ENCODE measurements at regions not wholly inside any gene's neighbourhood (a gene's known extent, or its start where the extent isn't known, plus 50 kb on each side); places are given as distances from the start of the nearest gene placed in this dataset.

DNA sequence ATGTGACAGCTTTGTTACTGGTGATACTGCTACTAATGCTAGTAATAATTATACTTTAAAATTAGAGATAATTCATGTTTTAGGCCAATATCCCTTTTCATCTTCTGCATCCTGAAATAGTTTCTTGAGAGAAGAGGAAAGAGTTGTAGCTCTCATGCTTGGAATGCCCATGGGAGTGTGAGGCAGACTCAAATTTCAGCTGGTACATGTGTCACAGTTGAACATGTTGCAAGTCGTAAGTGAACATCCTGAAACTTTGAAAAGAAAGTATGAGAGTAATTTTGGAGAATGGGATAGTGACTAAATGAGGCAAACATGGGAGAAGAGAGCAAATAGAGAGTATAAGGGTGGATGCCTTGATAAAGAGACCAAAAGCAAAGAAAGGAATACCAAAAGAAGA is 168.0 kb downstream of the TMTC3 start:
- intact Hi-C loops (cut with micrococcal nuclease), result no loop called here

- intact Hi-C loops (cut with micrococcal nuclease), result no loop called here
These were observed 168.6 kb downstream of the TMTC3 start for GRCh38 chr12:88310666-88311065.

- intact Hi-C loops (cut with micrococcal nuclease), result no loop called here
These were observed 171.4 kb downstream of the TMTC3 start for GRCh38 chr12:88313554-88313953.

- intact Hi-C loops (cut with micrococcal nuclease), result no loop called here
These were observed 172.6 kb downstream of the TMTC3 start for GRCh38 chr12:88314706-88315105.

DNA sequence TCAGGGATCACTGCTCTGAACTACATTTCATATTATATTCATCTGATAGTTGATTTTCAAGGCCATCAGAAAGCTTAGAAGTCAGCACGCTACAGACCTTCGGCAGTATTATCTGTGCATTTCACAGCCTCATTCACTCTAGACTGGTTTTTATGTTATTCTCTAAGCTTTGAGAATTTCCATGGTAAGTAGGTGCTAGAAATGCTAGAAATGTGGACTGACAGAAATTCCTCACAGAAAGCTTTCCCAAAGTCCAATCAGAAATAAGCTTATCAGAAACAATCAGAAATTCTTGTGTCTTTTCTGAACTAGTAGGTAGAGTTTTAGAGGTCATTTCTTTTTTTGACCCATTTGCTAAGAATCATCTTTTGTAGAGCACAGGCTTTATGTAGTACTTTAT is 176.6 kb downstream of the TMTC3 start:
- intact Hi-C loops (cut with micrococcal nuclease), result no loop called here

DNA sequence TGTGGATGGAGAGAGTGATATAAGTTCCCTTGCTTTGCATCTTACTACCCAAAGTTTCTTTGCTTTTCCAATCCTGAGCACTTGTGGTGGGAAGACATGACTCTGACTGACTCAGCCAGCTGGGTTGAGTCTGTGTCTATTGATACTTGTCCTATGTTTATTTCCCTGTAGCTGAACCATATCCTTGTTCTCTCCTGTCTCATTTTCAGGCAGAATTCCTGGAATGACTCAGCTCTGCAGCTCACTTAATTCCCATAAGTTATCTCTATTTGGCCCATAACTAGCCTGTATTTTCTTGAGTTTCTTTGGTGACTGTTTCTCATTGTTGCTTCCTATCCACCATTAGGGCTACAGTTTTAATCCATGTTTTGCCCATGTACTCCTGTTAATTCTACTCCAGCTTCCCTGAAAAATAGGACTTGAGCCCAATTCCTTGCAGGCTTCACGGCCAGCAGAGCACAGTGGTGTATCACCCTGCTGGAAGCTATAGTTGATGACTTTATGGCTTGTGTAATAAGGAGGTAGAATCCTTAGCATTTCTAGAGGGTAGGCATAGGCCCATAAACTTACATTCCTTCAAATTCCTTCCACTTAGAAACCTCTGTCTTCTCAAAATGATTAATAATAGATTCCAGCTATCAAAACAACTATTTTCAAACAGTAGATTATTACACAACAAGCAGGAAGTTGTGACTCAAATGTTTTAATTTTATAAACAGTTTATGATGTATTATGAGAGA is 183.1 kb downstream of the TMTC3 start:
- intact Hi-C loops (cut with micrococcal nuclease), result no loop called here

- intact Hi-C loops (cut with micrococcal nuclease), result no loop called here
These were observed 183.7 kb downstream of the TMTC3 start for GRCh38 chr12:88325816-88326189.

GRCh38 chr12:88327276-88327675 is 185.2 kb downstream of the TMTC3 start:
- intact Hi-C loops (cut with micrococcal nuclease), result no loop called here

DNA sequence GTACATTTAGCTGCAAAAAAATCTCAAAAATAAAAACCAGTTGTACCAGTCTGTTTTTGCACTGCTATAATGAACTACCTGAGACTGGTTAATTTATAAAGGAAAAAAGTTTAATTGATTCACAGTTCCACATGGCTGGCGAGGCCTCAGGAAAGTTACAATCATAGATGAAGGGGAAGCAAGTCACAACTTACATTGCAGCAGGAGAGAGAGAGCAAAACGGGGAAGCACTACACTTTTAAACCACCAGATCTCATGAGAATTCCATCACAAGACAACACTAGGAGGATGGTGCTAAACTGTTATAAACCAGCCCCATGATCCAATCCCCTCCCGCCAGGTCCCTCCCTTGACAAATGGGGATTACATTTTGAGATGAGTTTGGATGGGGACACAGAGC is 186.0 kb downstream of the TMTC3 start:
- intact Hi-C loops (cut with micrococcal nuclease), result no loop called here

- intact Hi-C loops (cut with micrococcal nuclease), result no loop called here
These were observed 187.7 kb downstream of the TMTC3 start for GRCh38 chr12:88329833-88330232.

DNA sequence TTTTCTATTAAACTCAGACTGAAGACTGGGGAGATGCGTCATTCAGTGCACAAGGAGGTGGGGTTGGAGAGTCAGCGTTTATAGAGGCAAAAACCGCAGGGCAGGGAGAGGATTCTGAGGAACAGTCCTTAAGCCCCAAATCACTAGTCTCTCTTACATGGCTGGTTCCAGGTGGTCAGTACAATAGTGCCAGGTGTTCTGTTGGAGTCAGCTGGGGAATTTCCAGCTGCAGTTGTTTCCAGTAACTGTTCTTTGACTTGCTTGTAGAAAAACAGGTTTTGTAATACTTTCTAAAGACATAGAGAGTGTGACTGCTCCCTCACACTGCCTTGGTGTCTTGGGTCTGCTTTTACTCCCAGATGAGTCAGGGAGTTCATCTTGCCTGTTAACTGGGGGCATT is 192.2 kb downstream of the TMTC3 start:
- intact Hi-C loops (cut with micrococcal nuclease), result no loop called here

DNA sequence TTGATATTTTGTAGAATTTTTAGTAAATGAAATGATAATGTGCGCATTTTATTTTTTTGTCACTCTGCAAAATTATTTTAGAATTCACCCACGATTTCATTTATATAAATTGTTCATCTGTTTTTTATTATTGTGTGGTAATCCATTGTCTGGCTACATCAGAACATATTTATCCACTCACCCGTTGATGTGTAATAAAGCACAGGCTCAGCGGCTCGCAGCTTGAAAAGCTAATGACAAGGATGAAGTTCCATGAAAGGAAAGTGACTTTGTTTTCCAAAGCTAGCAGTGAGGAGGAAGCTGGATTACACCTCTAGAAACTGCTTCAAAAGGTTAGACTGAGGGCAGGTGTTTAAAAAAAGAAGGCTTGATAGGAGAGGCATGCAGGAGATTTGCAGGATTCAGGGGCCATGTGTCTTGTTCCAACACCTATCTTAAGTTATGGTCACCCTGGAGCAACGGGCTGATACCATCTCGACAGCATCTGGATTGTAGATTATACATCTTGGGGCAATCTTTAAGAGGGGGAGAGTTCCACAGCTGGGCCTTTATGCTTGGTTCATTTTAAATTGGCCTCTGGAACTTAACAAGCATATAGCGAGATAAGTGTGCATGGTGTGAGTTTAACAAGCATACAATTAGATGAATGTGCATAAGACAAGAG is 194.1 kb downstream of the TMTC3 start:
- intact Hi-C loops (cut with micrococcal nuclease), result no loop called here

DNA sequence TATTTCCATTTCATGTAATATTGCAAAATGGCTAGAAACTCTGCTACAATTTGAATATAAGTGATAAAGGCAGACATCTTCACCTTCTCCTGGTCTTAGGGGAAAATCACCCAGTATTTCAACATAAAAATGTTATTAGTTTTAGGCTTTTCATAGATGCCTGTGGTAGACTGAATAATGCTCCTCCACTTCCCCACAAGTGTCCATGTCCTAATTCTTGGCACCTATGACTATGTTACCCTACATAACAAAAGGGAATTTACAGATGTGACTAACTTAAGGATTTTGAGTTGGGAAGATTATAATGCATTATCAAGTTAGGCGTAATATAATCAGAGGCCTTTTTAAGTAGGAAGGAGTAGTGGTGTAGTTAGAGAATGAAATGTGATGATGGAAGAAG is 196.4 kb downstream of the TMTC3 start:
- intact Hi-C loops (cut with micrococcal nuclease), result no loop called here

- intact Hi-C loops (cut with micrococcal nuclease), result no loop called here
These were observed 197.3 kb downstream of the TMTC3 start for GRCh38 chr12:88339254-88339949.

- intact Hi-C loops (cut with micrococcal nuclease), result no loop called here
These were observed 197.9 kb downstream of the TMTC3 start for GRCh38 chr12:88339966-88340365.

GRCh38 chr12:88342251-88342806 is 200.2 kb downstream of the TMTC3 start:
- intact Hi-C loops (cut with micrococcal nuclease), result no loop called here

DNA sequence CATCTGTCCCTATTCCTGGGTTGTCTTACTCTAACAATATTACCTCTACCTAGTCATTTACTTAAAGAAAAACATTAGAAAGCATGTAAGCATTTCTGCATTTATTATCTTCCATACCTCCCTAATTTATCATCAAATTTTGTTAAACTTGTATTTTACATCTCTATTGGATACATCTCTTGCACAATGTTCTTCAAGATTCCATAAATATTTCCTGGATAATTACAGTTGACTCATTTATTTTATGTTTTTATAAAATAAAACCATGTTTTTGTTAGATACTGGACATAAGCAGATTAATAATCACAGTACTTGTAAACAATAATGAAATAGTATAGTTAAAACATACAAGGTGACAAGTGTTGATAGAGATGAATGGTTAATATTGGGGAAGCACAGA is 209.0 kb downstream of the TMTC3 start:
- intact Hi-C loops (cut with micrococcal nuclease), result no loop called here

DNA sequence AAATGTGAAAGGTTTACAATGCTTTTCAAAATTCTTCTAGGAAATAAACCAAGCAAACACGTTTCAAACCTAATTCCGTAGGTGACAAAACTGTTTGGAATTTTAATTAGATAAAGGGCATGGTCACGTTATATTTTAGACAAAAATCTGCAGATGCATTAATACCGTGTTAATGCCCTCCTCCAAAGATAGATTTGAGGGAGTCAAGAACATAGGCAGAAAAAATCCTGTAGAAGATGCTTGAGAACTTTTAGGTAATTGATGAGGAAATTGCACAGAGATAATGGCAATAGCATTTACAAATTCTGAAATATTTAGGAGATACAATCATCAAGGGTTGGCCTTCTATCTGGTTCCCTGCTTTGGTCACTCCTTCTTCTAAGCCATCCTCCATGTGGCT is 212.6 kb downstream of the TMTC3 start:
- intact Hi-C loops (cut with micrococcal nuclease), result no loop called here

DNA sequence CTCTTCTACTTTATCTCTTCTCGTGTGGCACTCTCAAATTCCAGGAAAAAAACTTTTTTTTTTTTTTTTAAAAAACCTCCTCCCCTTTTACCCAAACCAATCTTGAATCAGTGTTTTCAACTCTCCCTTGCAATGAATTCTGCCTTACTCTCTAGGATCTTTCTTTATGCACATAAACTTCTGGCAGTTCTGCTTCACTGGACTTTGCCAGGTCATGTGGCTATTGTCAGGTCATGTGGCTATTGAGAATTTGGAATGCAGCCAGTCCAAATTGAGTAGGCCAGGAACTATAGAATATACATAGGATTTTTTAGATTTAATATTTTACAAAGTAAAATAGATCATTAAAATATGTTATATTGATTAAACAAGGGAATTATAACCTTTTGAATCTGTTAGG is 218.2 kb downstream of the TMTC3 start:
- intact Hi-C loops (cut with micrococcal nuclease), result no loop called here

DNA sequence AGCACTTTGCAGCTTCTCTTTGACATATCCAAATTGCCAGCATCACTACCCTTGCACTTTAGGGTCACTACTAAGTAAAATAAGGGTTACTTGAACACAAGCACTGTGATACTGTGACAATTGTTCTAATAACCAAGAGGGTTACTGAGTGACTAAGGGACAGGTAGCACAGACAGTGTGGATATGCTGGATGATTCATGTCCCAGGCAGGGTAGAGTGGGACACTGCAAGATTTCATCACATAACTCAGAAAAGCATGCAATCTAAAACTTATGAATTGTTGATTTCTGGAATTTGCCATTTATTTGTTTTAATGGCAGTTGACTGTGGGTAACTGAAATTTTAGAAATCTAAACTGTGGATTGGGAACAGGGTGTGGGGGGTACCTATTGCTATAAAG is 218.8 kb downstream of the KITLG start:
- intact Hi-C loops (cut with micrococcal nuclease), result no loop called here

- intact Hi-C loops (cut with micrococcal nuclease), result no loop called here
These were observed 217.8 kb downstream of the KITLG start for GRCh38 chr12:88362439-88362838.

DNA sequence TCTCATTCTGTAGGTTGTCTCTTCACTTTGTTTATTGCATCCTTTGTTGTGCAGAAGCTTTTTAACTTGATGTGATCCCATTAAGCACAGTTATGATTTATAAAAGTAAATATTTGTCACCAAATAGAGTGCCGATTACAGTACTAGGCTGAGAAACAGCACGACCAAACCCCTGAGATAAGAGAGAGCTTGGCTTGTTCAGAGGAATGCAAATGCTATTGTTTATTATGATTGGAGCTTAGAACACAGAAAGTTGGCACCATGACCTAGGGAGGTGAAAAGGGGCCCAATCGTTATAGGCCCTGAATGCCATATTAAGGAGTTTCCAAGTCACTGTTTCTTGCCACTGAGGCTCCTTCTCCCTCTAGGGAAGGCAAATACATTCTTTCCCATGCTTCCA is 214.9 kb downstream of the KITLG start:
- intact Hi-C loops (cut with micrococcal nuclease), result no loop called here
